HCT116 (cell line): ENCODE measurements at regions not wholly inside any gene's neighbourhood (a gene's known extent, or its start where the extent isn't known, plus 50 kb on each side); places are given as distances from the start of the nearest gene placed in this dataset.

ENCODE experiments used
- CEBPB ChIP-seq: IDR thresholded peaks from 2 replicates; pipeline ENCODE4 v1.6.1; 2012; ENCODE audit warnings: low read depth
- EGR1 ChIP-seq: IDR thresholded peaks from 2 replicates; pipeline ENCODE4 v1.6.1; 2012; ENCODE audit warnings: low read depth
- EZH2 ChIP-seq: fragments of 200-600 bp; sonication (generic); IDR thresholded peaks from 2 replicates; pipeline ENCODE4 v1.6.1; 2017; ENCODE audit warnings: antibody characterized with exemption, mixed run types
- EZH2phosphoT487 ChIP-seq: fragments of 200-600 bp; IDR thresholded peaks from 2 replicates; pipeline ENCODE4 v1.6.1; 2018; ENCODE audit warnings: antibody characterized with exemption, borderline replicate concordance
- POLR2A ChIP-seq: IDR thresholded peaks from 2 replicates; pipeline ENCODE4 v1.7.0; 2011; ENCODE audit warnings: borderline replicate concordance; ENCODE audit not compliant: insufficient read depth, insufficient read length; ENCODE audit errors: extremely low read depth
- POLR2AphosphoS5 ChIP-seq: IDR thresholded peaks from 2 replicates; pipeline ENCODE4 v1.6.1; 2011; ENCODE audit warnings: mild to moderate bottlenecking, low read depth, low read length, moderate library complexity
- RAD21 ChIP-seq: IDR thresholded peaks from 2 replicates; pipeline ENCODE4 v1.6.1; 2012; ENCODE audit warnings: low read depth, mild to moderate bottlenecking
- TCF7L2 ChIP-seq: IDR thresholded peaks from 2 replicates; pipeline ENCODE4 v1.7.0; 2011; ENCODE audit warnings: borderline replicate concordance, inconsistent platforms; ENCODE audit not compliant: insufficient read depth, insufficient read length; ENCODE audit errors: extremely low read depth
- ZNF274 ChIP-seq: fragments of 200-500 bp; sonication (Bioruptor generic); IDR thresholded peaks from 2 replicates; pipeline ENCODE4 v1.6.1; 2014; ENCODE audit warnings: mild to moderate bottlenecking, low read depth, low read length, inconsistent platforms
- TF ChIP-seq, protein P1 (sequence below), 3 experiments: fragments of 200-600 bp in 1 of 3; sonication (generic) in 1 of 3; IDR thresholded peaks in 2 of 3; conservative IDR thresholded peaks in 1 of 3; 2 replicates each; pipeline ENCODE4 v1.5.1; 2012 to 2017; ENCODE audit warnings: low read depth in 2 of 3, low read length in 2 of 3, antibody characterized with exemption in 1 of 3, borderline replicate concordance in 1 of 3, control low read depth in 1 of 3, mild to moderate bottlenecking in 1 of 3, mixed read lengths in 1 of 3, mixed run types in 1 of 3, moderate library complexity in 1 of 3; ENCODE audit not compliant: insufficient read depth in 1 of 3
- TF ChIP-seq, protein P2 (sequence below): IDR thresholded peaks from 2 replicates; pipeline ENCODE4 v1.6.1; 2012
- TF ChIP-seq, protein P3 (sequence below): IDR thresholded peaks from 2 replicates; pipeline ENCODE4 v1.6.1; 2012
- TF ChIP-seq, protein P4 (sequence below): IDR thresholded peaks from 2 replicates; pipeline ENCODE4 v1.6.1; 2012; ENCODE audit warnings: low read depth

DNA sequence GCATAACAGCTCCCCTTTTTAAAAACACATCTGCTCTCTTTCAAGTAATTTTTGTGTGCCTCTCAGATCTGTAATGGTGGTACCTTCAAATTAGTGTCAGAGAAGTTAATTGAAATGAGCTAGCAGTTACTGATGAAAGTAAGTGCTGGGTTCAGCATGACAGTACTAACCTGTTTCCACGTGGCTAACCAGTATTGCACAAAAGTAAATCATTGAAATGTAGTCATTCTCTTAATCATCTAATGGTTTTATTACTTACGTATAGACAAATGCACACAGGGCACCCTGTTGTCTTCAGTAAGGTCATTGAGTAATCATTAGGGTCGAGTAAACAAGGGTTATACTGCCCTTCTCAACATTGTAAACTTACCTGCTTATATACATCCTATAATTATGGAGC is 157.8 kb upstream of the PRR16 start:
- TF ChIP-seq TCF7L2 (no peak), RAD21 (no peak), EZH2phosphoT487 (no peak), EZH2 (no peak), POLR2A (no peak), EGR1 (no peak), CEBPB (no peak), ZNF274 (no peak), POLR2AphosphoS5 (no peak)
- TF ChIP-seq, protein P1, sequence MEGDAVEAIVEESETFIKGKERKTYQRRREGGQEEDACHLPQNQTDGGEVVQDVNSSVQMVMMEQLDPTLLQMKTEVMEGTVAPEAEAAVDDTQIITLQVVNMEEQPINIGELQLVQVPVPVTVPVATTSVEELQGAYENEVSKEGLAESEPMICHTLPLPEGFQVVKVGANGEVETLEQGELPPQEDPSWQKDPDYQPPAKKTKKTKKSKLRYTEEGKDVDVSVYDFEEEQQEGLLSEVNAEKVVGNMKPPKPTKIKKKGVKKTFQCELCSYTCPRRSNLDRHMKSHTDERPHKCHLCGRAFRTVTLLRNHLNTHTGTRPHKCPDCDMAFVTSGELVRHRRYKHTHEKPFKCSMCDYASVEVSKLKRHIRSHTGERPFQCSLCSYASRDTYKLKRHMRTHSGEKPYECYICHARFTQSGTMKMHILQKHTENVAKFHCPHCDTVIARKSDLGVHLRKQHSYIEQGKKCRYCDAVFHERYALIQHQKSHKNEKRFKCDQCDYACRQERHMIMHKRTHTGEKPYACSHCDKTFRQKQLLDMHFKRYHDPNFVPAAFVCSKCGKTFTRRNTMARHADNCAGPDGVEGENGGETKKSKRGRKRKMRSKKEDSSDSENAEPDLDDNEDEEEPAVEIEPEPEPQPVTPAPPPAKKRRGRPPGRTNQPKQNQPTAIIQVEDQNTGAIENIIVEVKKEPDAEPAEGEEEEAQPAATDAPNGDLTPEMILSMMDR (IDR thresholded peaks at IDR 0.05 in 2 of 3, conservative IDR thresholded peaks at IDR 0.05 in 1 of 3; ENCODE audit: borderline replicate concordance in 1 of 3, insufficient read depth in 1 of 3, low read depth in 2 of 3, low read length in 2 of 3): no peak
- TF ChIP-seq, protein P2, sequence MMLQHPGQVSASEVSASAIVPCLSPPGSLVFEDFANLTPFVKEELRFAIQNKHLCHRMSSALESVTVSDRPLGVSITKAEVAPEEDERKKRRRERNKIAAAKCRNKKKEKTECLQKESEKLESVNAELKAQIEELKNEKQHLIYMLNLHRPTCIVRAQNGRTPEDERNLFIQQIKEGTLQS: no peak
- TF ChIP-seq, protein P3, sequence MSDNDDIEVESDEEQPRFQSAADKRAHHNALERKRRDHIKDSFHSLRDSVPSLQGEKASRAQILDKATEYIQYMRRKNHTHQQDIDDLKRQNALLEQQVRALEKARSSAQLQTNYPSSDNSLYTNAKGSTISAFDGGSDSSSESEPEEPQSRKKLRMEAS: no peak
- TF ChIP-seq, protein P4, sequence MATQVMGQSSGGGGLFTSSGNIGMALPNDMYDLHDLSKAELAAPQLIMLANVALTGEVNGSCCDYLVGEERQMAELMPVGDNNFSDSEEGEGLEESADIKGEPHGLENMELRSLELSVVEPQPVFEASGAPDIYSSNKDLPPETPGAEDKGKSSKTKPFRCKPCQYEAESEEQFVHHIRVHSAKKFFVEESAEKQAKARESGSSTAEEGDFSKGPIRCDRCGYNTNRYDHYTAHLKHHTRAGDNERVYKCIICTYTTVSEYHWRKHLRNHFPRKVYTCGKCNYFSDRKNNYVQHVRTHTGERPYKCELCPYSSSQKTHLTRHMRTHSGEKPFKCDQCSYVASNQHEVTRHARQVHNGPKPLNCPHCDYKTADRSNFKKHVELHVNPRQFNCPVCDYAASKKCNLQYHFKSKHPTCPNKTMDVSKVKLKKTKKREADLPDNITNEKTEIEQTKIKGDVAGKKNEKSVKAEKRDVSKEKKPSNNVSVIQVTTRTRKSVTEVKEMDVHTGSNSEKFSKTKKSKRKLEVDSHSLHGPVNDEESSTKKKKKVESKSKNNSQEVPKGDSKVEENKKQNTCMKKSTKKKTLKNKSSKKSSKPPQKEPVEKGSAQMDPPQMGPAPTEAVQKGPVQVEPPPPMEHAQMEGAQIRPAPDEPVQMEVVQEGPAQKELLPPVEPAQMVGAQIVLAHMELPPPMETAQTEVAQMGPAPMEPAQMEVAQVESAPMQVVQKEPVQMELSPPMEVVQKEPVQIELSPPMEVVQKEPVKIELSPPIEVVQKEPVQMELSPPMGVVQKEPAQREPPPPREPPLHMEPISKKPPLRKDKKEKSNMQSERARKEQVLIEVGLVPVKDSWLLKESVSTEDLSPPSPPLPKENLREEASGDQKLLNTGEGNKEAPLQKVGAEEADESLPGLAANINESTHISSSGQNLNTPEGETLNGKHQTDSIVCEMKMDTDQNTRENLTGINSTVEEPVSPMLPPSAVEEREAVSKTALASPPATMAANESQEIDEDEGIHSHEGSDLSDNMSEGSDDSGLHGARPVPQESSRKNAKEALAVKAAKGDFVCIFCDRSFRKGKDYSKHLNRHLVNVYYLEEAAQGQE: no peak
